ENCODE measurements at regions not wholly inside any gene's neighbourhood (a gene's known extent, or its start where the extent isn't known, plus 50 kb on each side); places are given as distances from the start of the nearest gene placed in this dataset.
A peak's percentile ranks its signal among the peaks of the same experiment; 100 is the strongest.

DNA sequence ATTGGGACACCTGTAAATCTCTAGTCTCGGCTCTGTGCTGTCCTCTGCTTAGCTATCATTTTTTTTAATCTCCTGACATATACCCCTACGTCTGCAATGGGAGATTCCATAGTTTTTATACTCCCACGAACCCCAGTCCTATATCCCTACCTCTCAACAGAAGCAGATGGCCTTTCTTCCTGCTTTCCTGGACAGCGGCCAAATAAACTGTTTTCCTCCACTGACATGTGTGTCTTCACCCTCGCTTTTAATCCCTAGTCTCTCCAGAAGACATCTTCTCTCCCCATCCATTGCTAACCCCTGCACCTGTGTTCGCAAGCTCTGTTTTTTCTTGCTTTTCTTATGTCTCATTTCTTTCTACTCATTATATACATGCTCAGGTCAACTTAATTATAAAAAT lies 395.4 kb downstream of the EPHA4 start:
- H3K36me3 ChIP-seq = no peaks in the 10 kb centered on the region
- peaks cover 0 to 6% (median 0%) of the 10 kb centered on the region in 8 donors for H3K9me3 ChIP-seq
- no peak overlapping the region for H3K4me3 ChIP-seq
- no peaks in the 10 kb centered on the region for H3K27me3 ChIP-seq (replicated peaks in 1 of 7)
- no peak for DNase-seq
- no peak overlapping the region for H3K27ac ChIP-seq
- 75 to 83% (median 78%) methylated on average over 6 of the region's 6 CpGs for WGBS, 5 donors
- intact Hi-C loops (cut with DNase I; ENCODE audit: low total_unique reads) = no loop called here
- no peaks in the 10 kb centered on the region for H3K4me1 ChIP-seq
- TF ChIP-seq POLR2A (IDR thresholded peaks at IDR 0.05) (no peak), POLR2AphosphoS5 (IDR thresholded peaks at IDR 0.05) (no peak)
- TF ChIP-seq, protein P1, sequence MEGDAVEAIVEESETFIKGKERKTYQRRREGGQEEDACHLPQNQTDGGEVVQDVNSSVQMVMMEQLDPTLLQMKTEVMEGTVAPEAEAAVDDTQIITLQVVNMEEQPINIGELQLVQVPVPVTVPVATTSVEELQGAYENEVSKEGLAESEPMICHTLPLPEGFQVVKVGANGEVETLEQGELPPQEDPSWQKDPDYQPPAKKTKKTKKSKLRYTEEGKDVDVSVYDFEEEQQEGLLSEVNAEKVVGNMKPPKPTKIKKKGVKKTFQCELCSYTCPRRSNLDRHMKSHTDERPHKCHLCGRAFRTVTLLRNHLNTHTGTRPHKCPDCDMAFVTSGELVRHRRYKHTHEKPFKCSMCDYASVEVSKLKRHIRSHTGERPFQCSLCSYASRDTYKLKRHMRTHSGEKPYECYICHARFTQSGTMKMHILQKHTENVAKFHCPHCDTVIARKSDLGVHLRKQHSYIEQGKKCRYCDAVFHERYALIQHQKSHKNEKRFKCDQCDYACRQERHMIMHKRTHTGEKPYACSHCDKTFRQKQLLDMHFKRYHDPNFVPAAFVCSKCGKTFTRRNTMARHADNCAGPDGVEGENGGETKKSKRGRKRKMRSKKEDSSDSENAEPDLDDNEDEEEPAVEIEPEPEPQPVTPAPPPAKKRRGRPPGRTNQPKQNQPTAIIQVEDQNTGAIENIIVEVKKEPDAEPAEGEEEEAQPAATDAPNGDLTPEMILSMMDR (IDR thresholded peaks at IDR 0.05 in 8 of 11, conservative IDR thresholded peaks at IDR 0.05 in 3 of 11) = no peak

DNA sequence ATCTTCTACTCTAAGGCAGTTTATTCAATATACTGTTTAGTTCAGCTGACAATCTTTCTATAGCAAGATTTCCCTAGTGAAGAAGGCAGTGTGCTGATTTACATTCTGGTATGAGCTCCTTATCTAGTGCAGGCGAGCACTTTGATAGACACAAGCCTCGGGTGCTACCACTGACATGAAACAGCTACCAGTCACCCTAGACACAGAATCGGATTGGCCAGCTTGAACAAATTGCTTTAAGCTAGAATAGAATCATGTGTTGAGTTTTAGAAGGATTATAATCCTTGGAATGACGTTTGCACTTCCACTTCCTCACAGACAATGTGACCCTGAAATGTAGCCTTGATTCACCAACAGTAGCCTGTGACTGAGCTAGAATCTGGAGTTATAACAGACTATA lies 394.0 kb downstream of the EPHA4 start:
- no peak for DNase-seq
- H3K4me1 ChIP-seq = no peaks in the 10 kb centered on the region
- intact Hi-C loops (cut with DNase I; ENCODE audit: low total_unique reads) = no loop called here
- 41 to 66% (median 56%) methylated on average over 4 of the region's 4 CpGs for WGBS, 5 donors
- H3K4me3 ChIP-seq = no peak overlapping the region
- H3K27ac ChIP-seq = peak overlapping the region in 5 of 8 donors; percentile 10 to 46 (median 23)
- no peaks in the 10 kb centered on the region for H3K36me3 ChIP-seq
- TF ChIP-seq POLR2AphosphoS5 (IDR thresholded peaks at IDR 0.05) = no peak
- TF ChIP-seq POLR2A (IDR thresholded peaks at IDR 0.05) = no peak
- TF ChIP-seq, protein P1 (IDR thresholded peaks at IDR 0.05 in 8 of 11, conservative IDR thresholded peaks at IDR 0.05 in 3 of 11) = no peak
- peaks cover 0 to 6% (median 0%) of the 10 kb centered on the region in 8 donors for H3K9me3 ChIP-seq
- H3K27me3 ChIP-seq (replicated peaks in 1 of 7) = no peaks in the 10 kb centered on the region

DNA sequence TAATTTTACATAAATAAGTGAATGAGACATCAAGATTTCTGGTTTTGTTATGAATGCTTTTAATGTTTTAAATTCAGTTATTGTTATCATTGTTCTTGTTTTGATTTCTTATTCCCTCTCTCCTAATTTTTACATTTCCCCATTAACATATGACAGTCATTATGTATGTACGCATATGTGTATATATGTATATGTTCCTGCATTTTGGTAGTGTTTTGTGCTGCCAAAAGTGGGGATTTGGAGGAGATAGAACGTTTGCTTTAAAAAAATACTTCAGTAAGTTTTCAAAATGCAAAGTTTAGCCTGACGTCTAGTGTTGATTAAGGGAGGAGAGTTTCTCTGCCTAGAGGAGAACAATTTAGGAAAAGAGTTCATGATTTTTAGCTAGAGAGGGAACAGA lies 385.2 kb downstream of the EPHA4 start:
- intact Hi-C loops (cut with DNase I; ENCODE audit: low total_unique reads) = no loop called here
- H3K36me3 ChIP-seq = no peaks in the 10 kb centered on the region
- H3K9me3 ChIP-seq = peaks cover 0 to 4% (median 0%) of the 10 kb centered on the region in 8 donors
- H3K27ac ChIP-seq = no peak overlapping the region
- no peaks in the 10 kb centered on the region for H3K4me1 ChIP-seq
- 72 to 84% (median 78%) methylated on average over 3 of the region's 3 CpGs for WGBS, 5 donors
- TF ChIP-seq POLR2A (IDR thresholded peaks at IDR 0.05) (no peak), POLR2AphosphoS5 (IDR thresholded peaks at IDR 0.05) (no peak)
- TF ChIP-seq, protein P1 (IDR thresholded peaks at IDR 0.05 in 8 of 11, conservative IDR thresholded peaks at IDR 0.05 in 3 of 11) = no peak
- DNase-seq = no peak
- no peaks in the 10 kb centered on the region for H3K27me3 ChIP-seq (replicated peaks in 1 of 7)
- no peak overlapping the region for H3K4me3 ChIP-seq

DNA sequence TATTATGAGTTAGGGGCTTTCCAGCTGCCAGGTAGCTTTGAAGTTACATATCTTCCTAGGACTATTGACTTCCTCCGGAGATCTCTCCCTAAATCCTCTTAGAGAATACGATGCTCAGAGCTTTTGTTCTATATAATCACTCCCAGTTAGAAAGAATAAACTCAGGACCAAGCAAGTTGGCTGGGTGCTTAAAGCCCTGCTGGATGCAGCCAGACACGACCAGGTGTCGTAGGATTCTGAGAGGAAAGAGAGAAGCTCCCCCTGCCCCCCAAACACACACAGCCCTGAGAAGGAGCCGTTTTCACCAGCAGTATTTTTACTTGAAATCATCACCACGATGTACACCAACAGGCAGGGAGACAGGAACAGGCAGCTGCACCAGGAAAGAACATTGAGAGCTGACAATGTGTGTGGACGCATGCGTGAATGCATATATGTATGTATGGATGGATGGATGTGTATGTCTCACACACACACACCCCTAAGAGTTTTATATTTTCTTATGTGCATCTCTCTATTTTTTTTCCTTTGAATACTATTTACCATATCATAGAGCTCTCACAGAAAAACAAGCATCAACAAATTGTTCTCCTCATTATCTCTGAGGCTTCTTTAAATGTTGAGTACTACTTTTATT lies 382.6 kb downstream of the EPHA4 start:
- Histone ChIP-seq H3K4me1 (no peaks in the 10 kb centered on the region), H3K27me3 (replicated peaks in 1 of 7) (no peaks in the 10 kb centered on the region), H3K27ac (no peak overlapping the region), H3K4me3 (no peak overlapping the region), H3K36me3 (no peaks in the 10 kb centered on the region), H3K9me3 (peaks cover 0 to 11% (median 0%) of the 10 kb centered on the region in 8 donors)
- WGBS, 5 donors = 62 to 78% (median 70%) methylated on average over 8 of the region's 8 CpGs
- DNase-seq = no peak
- TF ChIP-seq, protein P1 (IDR thresholded peaks at IDR 0.05 in 8 of 11, conservative IDR thresholded peaks at IDR 0.05 in 3 of 11) = no peak
- TF ChIP-seq POLR2A (IDR thresholded peaks at IDR 0.05) = no peak
- intact Hi-C loops (cut with DNase I; ENCODE audit: low total_unique reads) = no loop called here
